ENCODE measurements at regions not wholly inside any gene's neighbourhood (a gene's known extent, or its start where the extent isn't known, plus 50 kb on each side); places are given as distances from the start of the nearest gene placed in this dataset.

DNA sequence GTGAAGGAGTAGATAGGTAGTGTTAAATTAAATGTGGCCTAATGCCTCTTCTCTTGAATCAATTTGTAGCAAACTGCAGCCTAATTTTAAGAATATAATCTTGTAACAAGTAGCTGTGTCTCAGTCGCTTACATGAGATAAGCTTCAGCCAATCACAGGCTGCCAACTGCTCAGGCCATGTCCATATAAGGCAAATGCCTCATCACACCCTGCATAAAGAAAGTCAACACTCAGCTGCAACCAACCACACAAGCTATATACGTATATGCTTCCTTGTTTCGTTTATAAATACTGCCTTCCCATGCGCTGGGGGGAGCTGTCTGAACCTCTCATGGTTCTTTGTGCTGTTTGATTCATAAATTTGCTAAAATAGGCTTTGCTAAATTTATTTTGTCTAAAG, 476.3 kb downstream of the TRIB2 start:
- TF ChIP-seq, protein P1, sequence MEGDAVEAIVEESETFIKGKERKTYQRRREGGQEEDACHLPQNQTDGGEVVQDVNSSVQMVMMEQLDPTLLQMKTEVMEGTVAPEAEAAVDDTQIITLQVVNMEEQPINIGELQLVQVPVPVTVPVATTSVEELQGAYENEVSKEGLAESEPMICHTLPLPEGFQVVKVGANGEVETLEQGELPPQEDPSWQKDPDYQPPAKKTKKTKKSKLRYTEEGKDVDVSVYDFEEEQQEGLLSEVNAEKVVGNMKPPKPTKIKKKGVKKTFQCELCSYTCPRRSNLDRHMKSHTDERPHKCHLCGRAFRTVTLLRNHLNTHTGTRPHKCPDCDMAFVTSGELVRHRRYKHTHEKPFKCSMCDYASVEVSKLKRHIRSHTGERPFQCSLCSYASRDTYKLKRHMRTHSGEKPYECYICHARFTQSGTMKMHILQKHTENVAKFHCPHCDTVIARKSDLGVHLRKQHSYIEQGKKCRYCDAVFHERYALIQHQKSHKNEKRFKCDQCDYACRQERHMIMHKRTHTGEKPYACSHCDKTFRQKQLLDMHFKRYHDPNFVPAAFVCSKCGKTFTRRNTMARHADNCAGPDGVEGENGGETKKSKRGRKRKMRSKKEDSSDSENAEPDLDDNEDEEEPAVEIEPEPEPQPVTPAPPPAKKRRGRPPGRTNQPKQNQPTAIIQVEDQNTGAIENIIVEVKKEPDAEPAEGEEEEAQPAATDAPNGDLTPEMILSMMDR (conservative IDR thresholded peaks at IDR 0.05 in 1 of 2, IDR thresholded peaks at IDR 0.05 in 1 of 2; ENCODE audit: low read depth in 1 of 2, low read length in 2 of 2), result no peak
- TF ChIP-seq EZH2 (IDR thresholded peaks at IDR 0.05; ENCODE audit: low read length, missing control alignments), result no peak
